ENCODE measurements at regions not wholly inside any gene's neighbourhood (a gene's known extent, or its start where the extent isn't known, plus 50 kb on each side); places are given as distances from the start of the nearest gene placed in this dataset.

DNA sequence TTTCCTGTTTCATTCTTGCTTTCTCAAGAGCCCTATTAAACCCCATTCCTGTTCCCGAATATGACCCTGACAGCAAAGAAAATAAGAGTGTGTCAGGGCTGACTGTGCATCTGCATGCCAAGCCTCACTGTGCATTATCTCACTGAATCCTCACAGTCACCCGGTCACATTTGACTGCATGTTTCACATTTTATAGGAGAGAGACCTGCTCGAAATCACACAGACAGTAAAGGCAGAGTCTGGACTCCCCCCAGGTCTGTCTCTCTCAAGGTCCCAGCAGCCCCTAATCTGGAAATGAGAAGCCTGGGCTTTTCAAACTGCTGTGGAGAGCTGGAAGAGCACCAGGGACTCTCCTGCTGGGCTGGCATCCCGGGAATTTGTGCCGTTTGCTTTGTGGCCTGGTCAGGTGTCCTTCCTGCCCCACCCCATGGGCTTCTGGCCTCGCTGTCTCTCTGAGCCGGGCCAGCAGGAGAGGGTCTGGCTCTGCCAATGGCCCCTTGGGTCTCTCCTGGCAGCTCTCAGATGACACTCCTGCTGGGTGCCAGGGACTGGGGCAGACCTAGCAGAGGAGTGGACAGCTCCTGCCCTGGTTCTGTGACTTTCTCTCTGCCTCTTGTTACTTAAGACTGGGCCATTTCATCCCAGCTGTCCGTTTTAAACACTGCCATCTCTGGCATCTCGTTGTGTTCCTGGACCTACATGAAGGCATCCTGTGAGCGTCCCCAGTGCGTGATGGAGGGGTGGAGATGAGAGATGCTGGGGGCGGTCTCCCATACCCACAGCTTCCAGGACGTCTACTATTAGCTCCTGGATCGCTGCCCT lies 173.6 kb downstream of the ARHGAP12 start:
- ATAC-seq (peak; percentile 59), DNase-seq (ENCODE audit: low spot score) (peak; percentile 73)

GRCh38 chr10:31753681-31754080 lies 174.9 kb downstream of the ARHGAP12 start:
- no peak for ATAC-seq
- no peak for DNase-seq (ENCODE audit: low spot score)

DNA sequence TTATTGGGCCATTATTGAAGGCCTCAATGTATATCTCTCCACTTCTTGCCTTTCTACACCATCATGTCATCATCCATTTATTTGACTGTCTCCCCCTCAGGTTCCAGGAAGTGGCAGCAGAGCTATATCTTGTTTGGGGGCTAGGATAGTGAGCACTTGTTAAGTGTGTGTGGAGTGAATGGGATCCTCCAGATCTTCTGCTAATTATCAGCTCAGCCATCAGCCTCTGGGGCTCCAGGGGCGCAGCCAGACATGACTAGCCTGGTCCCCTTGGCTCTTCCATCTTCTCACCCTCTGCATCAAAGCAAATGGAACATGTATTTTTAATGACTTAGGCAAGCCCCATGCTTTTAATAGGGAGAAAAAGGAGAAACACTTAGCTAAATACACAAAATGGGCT lies 176.5 kb downstream of the ARHGAP12 start:
- no peak for DNase-seq (ENCODE audit: low spot score)

GRCh38 chr10:31751738-31752080 lies 176.9 kb downstream of the ARHGAP12 start:
- DNase-seq (ENCODE audit: low spot score) (no peak), ATAC-seq (no peak)

More for the DNA sequence above, 176.5 kb downstream of the ARHGAP12 start:
- no peak for ATAC-seq

DNA sequence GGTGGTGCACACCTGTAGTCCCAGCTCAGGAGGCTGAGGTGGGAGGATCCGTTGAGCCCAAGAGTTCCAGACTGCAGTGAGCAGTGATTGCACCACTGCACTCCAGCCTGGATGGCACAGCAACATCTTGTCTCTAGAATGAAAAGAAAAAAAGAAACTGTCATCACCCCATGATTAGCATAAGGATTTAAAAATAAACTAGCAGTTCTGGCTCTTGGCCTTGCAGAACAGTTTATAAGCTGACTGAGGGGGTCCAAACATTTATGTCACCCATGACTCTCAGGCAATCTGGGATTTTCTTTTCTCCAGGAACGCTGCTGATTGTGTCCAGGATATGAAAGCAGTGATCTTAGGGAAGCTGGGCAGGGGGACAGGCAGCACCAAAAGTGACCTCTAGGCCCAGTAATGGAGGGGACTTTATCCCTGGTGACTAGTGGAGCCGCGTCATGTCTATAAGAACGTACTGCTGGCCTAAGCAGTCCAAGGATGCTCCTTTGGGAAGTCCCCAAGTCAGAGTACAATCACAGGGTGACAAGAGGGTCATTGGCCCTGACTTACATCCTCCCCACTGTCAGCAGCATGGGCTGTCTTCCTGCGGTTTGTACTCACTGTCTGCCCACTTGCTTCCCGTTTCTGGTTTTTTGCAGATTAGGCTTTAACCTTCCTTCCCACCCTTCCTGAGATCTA lies 177.4 kb downstream of the ARHGAP12 start:
- DNase-seq (ENCODE audit: low spot score) (no peak), ATAC-seq (peak; percentile 50)

DNA sequence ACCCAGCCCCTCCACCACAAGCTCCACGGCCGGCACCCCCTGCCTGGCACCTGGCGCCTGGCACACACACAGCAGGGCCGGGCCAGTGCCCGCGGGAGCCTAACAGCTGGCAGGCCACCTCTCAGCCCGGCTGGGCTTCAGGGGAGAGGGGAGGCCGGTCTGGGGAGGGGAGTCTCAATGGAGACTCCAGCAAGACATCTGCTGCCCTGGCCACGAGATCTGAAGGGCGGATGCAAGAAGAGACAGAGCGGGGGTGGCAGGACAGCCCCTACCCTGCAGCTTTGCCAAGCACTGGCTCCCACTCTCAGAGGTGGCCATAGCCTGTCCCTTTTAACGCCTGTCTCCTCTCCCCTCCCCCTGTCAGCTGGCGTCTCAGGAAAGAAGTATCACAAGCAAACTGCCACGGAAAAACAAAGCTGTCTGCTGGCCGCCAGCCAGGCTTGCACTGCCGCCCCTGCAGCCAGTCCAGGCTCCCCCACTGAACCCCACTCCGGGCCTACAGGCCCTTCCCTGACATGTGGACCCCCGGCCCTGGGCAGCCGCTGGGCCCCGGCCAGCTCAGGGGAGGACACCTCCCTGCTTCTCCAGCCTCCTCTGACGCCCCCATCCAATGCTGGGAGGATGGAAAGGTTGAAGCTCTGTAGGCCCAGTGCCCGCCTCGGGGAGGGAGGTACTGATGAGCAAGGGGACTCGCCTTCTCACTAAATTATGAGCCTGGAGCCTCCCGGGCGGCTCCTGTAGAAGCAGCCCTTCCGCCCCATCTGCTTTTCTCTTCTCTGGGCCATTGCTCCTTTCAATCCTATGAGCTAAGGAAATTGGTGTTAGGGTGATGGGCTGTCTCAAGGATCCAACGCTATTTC lies 178.4 kb downstream of the ARHGAP12 start:
- ATAC-seq (no peak), DNase-seq (ENCODE audit: low spot score) (no peak)

DNA sequence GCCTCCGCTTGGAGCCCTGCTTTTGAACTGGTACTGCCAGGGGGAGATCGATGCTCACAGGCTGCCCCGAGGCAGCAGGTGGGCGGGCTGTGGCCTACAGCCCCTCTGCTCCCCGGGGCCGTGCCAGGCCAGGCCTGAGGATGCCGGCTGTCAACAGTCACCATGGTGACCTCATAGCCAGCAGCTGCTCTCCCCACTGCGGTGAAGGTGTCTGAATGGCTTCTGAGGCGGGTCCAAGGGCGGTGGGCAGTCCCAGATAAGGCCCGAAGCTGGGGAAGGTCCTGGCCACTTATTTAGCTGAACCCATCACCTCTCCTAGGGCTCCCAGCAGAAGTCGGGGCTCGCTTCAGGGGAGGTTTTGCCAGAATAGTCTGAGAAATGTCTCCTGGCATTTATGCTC lies 179.3 kb downstream of the ARHGAP12 start:
- DNase-seq (ENCODE audit: low spot score) (no peak), ATAC-seq (no peak)

GRCh38 chr10:31745612-31746376 lies 182.8 kb downstream of the ARHGAP12 start:
- ATAC-seq = no peak
- DNase-seq (ENCODE audit: low spot score) = no peak

- ATAC-seq (no peak), DNase-seq (ENCODE audit: low spot score) (no peak)
Observed at GRCh38 chr10:31744025-31744424, 184.6 kb downstream of the ARHGAP12 start.

DNA sequence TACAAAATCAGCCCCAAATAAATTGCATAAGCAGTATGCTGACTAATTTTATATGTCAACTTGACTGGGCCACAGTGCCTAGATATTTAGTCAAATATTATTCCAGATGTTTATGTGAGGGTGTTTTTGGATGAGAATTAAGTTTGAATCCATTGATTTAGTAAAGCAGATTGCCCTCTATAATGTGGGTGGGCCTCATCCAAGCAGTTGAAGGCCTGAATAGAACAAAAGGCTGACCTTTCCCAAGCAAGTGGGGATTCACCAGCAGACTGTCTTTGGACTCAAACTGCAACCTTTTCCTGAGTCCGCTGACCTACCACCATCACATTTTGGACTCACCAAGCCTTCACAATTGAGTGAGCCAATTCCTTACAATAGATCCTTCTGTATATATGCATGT lies 186.4 kb downstream of the ARHGAP12 start:
- no peak for DNase-seq (ENCODE audit: low spot score)
- no peak for ATAC-seq

GRCh38 chr10:31741473-31741872 lies 187.2 kb downstream of the ARHGAP12 start:
- DNase-seq (ENCODE audit: low spot score) = no peak
- no peak for ATAC-seq

GRCh38 chr10:31739711-31740110 lies 188.9 kb downstream of the ARHGAP12 start:
- ATAC-seq (no peak), DNase-seq (ENCODE audit: low spot score) (no peak)

DNA sequence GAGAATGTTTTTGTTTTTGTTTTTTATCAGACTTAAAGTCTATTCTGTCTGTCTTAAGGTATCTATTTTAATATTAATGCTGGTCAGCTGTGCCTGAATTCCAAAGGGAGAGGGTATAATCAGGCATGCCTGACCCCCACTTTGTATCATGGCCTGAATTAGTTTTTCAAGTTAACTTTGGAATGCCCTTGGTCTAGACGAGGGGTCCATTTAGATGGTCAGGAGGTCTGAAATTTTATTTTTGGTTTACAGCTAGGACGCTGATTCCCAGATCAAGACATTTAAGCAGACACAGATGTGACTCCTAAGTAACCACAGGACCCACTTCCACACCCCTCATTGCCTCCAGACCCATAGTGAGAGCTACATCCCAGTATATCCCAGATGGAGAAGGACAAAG lies 189.5 kb downstream of the ARHGAP12 start:
- DNase-seq (ENCODE audit: low spot score) = no peak
- no peak for ATAC-seq

DNA sequence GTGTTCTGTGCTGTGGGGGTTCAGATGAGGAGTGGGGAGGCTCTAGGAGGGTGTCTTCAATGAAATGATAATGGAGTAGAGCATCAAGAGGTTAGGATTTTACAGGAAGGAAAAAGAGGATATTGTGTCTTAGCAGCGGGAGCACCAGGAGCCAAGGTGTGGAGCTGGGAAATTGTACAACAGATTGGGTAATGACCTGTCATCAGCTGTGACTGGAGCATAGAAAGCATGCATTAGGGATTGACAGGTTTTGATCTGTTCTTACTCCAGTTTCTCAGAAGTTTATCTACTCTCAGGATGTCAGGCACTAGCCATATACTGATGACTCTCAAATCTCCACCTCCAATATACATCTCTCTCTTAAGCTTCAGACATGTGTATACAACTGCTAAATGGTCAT lies 196.9 kb downstream of the ARHGAP12 start:
- no peak for ATAC-seq

GRCh38 chr10:31730776-31731175 lies 197.9 kb downstream of the ARHGAP12 start:
- DNase-seq (ENCODE audit: low spot score) = no peak
- no peak for ATAC-seq

More for the DNA sequence above, 196.9 kb downstream of the ARHGAP12 start:
- no peak for DNase-seq (ENCODE audit: low spot score)

DNA sequence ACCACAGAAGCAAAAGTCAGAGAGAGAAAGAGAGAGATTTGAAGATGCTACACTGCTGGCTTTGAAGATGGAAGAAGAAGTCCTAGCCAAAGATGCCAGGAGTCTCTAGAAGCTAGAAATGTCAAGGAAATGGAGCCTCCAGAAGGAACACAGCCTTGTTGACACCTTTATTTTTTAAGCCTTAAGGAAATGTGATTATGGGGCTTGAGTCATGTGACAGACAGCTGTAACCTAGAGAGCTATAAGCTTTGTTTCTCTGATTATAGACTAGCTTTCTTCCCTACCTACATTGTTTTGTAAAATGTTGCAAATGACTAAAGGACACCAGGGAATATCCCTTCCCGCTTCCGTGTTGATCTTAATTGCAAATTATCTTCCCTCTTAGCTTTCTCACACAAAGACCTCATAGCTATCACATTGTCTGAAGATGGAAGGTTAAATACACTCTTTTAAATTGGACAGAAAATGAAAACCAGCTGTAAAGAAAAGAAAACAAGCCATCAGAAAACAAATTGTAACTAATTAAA lies 199.9 kb downstream of the ARHGAP12 start:
- DNase-seq (ENCODE audit: low spot score) = no peak
- ATAC-seq = no peak

GRCh38 chr10:31725436-31725835 lies 203.2 kb downstream of the ARHGAP12 start:
- no peak for DNase-seq (ENCODE audit: low spot score)
- no peak for ATAC-seq

GRCh38 chr10:31724296-31724695 lies 204.3 kb downstream of the ARHGAP12 start:
- DNase-seq (ENCODE audit: low spot score) = no peak
- ATAC-seq = no peak

- no peak for ATAC-seq
- DNase-seq (ENCODE audit: low spot score) = no peak
Observed at GRCh38 chr10:31723106-31723750, 205.4 kb downstream of the ARHGAP12 start.

DNA sequence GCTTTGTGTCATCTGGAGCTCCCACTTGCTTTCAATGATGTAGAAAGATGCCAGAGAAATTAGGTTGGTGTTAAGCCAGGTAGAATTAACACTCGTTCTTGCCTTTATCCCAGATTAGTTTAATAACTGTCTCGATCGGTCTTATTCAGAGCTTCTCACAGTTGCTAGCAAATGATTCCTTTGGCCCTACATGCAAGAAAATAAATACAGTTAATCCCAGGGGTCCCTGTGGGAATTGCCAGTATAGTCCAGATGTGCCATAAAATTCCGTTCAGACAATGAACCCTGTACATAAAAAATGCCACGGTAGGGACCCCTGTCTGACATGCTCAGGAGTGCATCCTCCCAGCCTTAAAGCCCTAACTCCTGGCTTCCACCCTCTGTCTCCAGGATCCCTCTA lies 207.5 kb downstream of the ARHGAP12 start:
- no peak for DNase-seq (ENCODE audit: low spot score)
- ATAC-seq = no peak

All from left lobe of liver (tissue), 2 donors.